ENCODE measurements at regions not wholly inside any gene's neighbourhood (a gene's known extent, or its start where the extent isn't known, plus 50 kb on each side); places are given as distances from the start of the nearest gene placed in this dataset.
"Not testable (repeated sequence)": the region's sequence is repeated elsewhere in the genome, so short reads cannot be mapped to it uniquely, and the experiment has no call there.

DNA sequence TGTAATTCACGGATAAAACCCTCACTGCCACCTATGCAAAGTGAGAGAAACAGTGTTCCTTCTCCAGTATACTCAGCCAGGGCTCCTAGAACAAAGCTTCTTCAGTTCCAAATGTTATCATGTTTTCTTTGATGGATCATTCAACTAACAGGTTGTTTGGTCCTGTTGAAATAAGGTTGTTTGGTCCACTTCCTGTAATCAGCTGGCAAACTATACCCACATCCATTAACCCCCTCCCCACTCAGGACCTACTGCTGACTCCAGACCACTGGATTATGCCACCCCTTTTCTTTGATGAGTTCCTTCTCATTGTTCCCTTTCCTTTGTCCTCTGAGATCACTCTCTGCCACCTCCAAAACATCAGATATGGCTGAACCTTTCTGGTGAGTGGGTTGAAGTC lies 267.7 kb upstream of the USP25 start:
- Histone ChIP-seq H4K20me1 (no peaks in the 10 kb centered on the region), H3K4me2 (no peak overlapping the region), H3K9me3 (replicated peaks in 1 of 11) (peaks cover 12 to 48% (median 27%) of the 10 kb centered on the region in 11 experiments; a peak in 19 of 22 replicates), H3K27me3 (no peaks in the 10 kb centered on the region), H3K4me1 (peaks cover 0 to 6% (median 0%) of the 10 kb centered on the region in 10 experiments; a peak in 6 of 20 replicates), H3K9ac (no peak overlapping the region), H3K4me3 (no peak overlapping the region), H3K27ac (no peak overlapping the region), H3K36me3 (no peaks in the 10 kb centered on the region)
- no peak for TF ChIP-seq Cebpa-rat (IDR thresholded peaks at IDR 0.05)

DNA sequence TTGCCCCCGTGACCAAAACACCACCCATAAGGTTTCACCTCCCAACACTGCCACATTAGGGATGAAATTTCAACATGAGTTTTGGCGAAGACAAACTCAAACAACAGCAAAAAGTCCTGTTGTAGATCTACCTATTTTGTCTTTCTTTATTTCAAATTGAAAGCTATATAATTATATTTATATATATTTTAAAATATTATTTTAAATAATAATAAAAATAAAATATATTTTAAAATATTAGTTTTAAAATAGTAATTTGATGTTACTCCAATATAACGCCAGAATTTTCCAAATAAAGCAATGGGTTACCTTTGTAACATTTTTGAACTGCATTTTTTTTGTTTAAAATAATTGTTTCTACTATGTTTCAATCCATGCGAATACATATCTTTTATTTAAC lies 263.5 kb upstream of the USP25 start:
- TF ChIP-seq Cebpa-rat (IDR thresholded peaks at IDR 0.05): no peak
- H3K4me1 ChIP-seq: peaks cover 0 to 12% (median 0%) of the 10 kb centered on the region in 10 experiments; a peak in 7 of 20 replicates
- no peaks in the 10 kb centered on the region for H4K20me1 ChIP-seq
- H3K4me2 ChIP-seq: peak overlapping the region in 5 of 11 experiments; percentile 19 to 47 (median 32); a peak in 5 of 22 replicates
- no peak overlapping the region for H3K9ac ChIP-seq
- H3K9me3 ChIP-seq (replicated peaks in 1 of 11): peaks cover 12 to 56% (median 37%) of the 10 kb centered on the region in 11 experiments; a peak in 19 of 22 replicates
- H3K4me3 ChIP-seq: no peak overlapping the region
- no peaks in the 10 kb centered on the region for H3K36me3 ChIP-seq
- H3K27ac ChIP-seq: no peak overlapping the region
- H3K27me3 ChIP-seq: no peaks in the 10 kb centered on the region

DNA sequence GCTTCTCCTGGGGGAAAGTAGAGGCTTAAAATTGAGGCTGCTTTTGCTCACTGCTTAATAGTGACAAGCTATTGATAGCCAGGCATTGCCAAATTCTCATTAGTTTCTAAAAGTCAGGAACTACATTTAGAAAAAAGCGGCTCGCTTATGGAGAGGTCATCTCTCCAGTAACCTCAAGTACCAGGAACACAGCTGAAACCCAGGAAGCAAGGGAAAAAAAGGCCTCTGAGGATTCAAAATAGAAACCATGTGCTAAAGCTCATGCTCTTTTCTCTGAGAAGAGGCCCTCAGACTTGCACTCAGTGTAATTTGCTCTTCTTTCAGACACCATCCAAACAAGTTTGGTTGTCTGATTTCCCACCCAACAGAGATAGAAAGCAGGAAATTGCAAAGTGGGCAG lies 261.4 kb upstream of the USP25 start:
- Histone ChIP-seq H3K36me3 (no peaks in the 10 kb centered on the region), H3K27me3 (no peaks in the 10 kb centered on the region), H3K9ac (no peak overlapping the region), H4K20me1 (no peaks in the 10 kb centered on the region), H3K4me3 (no peak overlapping the region), H3K9me3 (replicated peaks in 1 of 11) (peaks cover 12 to 45% (median 32%) of the 10 kb centered on the region in 11 experiments; a peak in 20 of 22 replicates), H3K27ac (no peak overlapping the region), H3K4me1 (peaks cover 0 to 12% (median 0%) of the 10 kb centered on the region in 10 experiments; a peak in 7 of 20 replicates), H3K4me2 (peak overlapping the region in 6 of 11 experiments; percentile 2 to 34 (median 12); a peak in 2 of 22 replicates)
- TF ChIP-seq Cebpa-rat (IDR thresholded peaks at IDR 0.05): no peak

DNA sequence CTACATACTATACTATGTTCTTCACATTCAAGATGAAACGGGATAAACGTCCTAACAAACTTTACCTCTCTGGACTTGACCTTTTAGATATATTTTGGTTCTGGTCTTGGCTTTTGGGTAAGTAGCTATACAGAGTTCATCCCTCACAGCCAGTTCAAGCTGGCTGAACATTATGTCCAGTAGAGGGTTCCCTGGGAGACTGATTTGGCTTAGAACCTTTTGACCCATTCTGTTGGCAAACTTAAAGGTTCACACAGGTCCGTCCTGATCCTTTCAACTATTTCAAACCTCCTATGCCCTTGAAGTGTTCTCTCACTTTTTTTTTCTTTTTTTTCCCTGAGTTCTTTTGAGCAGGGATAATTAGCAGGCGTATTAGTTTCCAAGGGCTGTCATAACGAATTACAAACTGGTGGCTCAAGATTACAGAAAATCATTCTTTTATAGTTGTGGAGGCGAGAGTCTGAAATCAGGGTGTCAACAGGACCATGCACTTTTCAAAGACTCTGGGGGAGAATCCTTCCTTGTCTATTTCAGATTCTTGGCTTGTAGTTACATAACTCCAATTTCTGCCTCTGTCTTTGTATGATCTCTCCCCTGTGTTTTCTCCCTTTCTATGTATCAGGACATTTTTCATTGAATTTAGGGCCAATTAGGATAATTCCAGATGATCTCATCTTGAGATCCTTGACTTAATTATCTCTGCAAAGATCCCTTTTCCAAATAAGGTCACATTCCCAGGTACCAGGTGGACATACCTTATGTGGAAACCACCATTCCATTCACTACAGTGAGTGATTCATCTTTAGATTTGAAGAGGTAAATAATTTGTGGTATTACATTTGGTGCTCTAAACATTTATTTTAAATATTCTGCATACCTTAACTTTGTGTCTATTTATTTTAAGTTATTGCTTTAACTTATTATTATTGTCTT lies 257.4 kb upstream of the USP25 start:
- Histone ChIP-seq H4K20me1 (no peaks in the 10 kb centered on the region), H3K27ac (no peak overlapping the region)
- no peak for TF ChIP-seq Cebpa-rat (IDR thresholded peaks at IDR 0.05)

DNA sequence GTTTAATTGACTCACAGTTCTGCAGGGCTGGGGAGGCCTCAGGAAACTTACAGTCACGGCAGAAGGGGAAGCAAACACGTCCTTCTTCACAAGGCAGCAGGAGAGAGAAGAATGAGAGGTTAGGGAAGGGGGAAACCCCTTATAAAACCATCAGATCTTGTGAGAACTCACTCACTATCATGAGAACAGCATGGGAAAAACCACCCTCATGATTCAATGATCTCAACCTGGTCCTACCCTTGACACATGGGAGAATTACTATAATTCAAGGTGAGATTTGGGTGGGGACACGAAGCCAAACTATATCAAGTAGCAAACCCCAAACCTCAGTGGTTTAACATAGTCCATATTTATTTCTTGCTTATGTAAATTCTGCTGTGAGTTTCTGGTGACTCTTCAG lies 252.0 kb upstream of the USP25 start:
- H3K4me1 ChIP-seq: peaks cover 10 to 40% (median 37%) of the 10 kb centered on the region in 10 experiments; a peak in 18 of 20 replicates
- not testable (repeated sequence) for H3K27ac ChIP-seq, H3K36me3 ChIP-seq, H3K4me3 ChIP-seq, H4K20me1 ChIP-seq, H3K4me2 ChIP-seq, H3K27me3 ChIP-seq, H3K9ac ChIP-seq
- H3K9me3 ChIP-seq (replicated peaks in 1 of 11): peaks cover 25 to 54% (median 33%) of the 10 kb centered on the region in 11 experiments

More for the DNA sequence above, 257.4 kb upstream of the USP25 start:
- Histone ChIP-seq H3K36me3 (0 out of 22 replicates have a peak, but pooled peaks cover 0 to under 1% (median 0%) of the 10 kb centered on the region in 11 experiments), H3K4me3 (no peak overlapping the region), H3K9me3 (replicated peaks in 1 of 11) (peaks cover 10 to 56% (median 29%) of the 10 kb centered on the region in 11 experiments), H3K4me2 (no peak overlapping the region), H3K27me3 (no peaks in the 10 kb centered on the region), H3K9ac (no peak overlapping the region), H3K4me1 (peaks cover 0 to 7% (median 0%) of the 10 kb centered on the region in 10 experiments; a peak in 2 of 20 replicates)

DNA sequence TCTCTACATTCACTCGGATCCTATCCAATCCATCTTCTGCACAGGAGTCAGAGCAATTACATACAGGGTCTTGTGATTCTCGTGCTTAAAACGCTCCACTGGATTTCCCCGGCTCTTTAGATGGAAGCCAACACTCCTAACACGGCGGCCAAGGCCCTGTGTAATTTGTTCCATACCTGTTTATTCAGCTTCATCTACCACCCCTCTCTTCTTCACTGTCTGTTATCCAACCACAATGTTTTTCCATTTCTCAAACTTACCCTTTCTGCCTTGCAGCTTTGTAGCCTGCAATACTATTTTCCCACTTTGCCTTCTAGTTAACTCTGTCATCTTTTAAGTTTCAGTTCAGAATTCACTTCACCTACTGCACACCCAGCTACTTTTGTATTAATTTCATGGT lies 249.6 kb upstream of the USP25 start:
- Histone ChIP-seq H3K4me3 (no peak overlapping the region), H3K36me3 (peaks cover 0 to 4% (median 0%) of the 10 kb centered on the region in 11 experiments; a peak in 3 of 22 replicates), H3K4me1 (peaks cover 13 to 60% (median 49%) of the 10 kb centered on the region in 10 experiments; a peak in 18 of 20 replicates), H3K9me3 (replicated peaks in 1 of 11) (peaks cover 25 to 39% (median 31%) of the 10 kb centered on the region in 11 experiments), H3K4me2 (peak overlapping the region in 6 of 11 experiments; percentile 48 to 76 (median 66); a peak in 13 of 22 replicates), H3K27me3 (no peaks in the 10 kb centered on the region), H3K9ac (no peak overlapping the region), H4K20me1 (no peaks in the 10 kb centered on the region), H3K27ac (no peak overlapping the region)
- no peak for TF ChIP-seq Cebpa-rat (IDR thresholded peaks at IDR 0.05)

DNA sequence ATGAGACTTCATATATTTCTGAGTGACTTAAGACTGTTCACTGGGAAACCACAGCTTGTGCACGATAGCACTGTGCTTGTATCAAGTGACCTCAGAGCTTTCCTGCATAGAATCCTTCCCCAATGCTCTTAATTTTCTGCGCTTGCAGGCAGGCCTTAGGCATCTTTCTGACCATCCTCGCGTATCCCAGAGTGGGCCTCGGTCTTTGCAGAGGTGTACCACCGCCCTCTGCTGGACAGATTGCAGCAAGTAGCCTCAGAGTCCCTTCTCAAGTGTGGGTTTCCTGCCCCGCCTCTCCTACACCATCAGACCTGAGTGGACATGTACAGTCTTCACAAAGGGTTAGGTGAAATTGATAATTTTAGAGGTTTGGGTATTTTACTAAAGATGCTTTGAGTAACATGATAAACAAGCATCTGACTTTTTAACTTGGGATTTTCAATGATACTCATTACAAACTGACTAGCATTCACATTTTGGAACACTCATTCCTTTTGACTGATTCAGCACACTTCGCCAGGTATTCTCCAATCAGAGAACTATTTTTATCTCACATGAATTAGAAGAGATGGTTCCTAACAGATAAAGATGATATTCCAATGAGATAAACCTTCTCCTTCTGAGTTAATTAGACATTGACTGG lies 246.5 kb upstream of the USP25 start:
- peaks cover 4 to 15% (median 8%) of the 10 kb centered on the region in 11 experiments for H3K9me3 ChIP-seq (replicated peaks in 1 of 11)
- H3K4me2 ChIP-seq: peak overlapping the region; percentile 20 to 76 (median 53); a peak in 17 of 22 replicates
- no peak for TF ChIP-seq Cebpa-rat (IDR thresholded peaks at IDR 0.05)

DNA sequence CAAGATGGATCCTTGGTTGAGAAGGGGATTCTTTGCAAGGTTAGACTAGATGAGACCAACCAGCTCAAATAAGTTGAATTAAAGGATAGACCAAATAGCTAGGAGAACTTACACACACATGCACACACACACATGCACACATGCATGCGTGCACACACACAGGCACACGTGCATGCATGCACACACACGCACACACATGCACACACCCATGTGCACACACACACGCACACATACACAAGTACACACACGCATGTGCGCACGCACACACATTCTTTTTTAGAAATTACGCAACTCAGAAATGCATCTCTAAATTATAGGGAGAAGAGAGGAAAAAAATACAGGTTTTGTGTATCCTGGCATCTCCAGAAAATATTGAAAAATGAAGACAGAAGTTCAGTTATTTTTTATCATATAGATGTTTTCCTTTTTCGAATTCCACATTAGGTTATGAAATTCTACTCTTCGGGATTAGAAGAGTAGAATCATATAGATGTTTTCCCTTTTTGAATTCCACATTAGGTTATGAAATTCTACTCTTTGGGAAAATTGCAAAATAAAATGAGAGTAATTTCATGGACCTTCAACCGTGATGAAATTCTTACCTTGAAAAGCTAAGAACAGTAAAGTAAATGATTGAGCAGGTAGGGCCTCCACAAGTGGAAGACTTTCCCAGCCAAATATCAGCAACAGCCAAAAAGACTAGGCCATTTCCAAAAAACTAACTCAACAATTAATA lies 243.2 kb upstream of the USP25 start:
- no peaks in the 10 kb centered on the region for H4K20me1 ChIP-seq
- H3K4me3 ChIP-seq: no peak overlapping the region
- H3K27ac ChIP-seq: no peak overlapping the region
- TF ChIP-seq Cebpa-rat (IDR thresholded peaks at IDR 0.05): peak in 2 of 11 experiments; percentile 24 to 39; a peak in 1 of 22 replicates
- H3K36me3 ChIP-seq: no peaks in the 10 kb centered on the region
- peaks cover 0 to 13% (median 3%) of the 10 kb centered on the region in 11 experiments; a peak in 8 of 22 replicates for H3K9me3 ChIP-seq (replicated peaks in 1 of 11)
- peaks cover 9 to 44% (median 24%) of the 10 kb centered on the region in 10 experiments; a peak in 18 of 20 replicates for H3K4me1 ChIP-seq
- H3K4me2 ChIP-seq: peak overlapping the region in 3 of 11 experiments; percentile 1 to 11 (median 3); a peak in 1 of 22 replicates
- no peaks in the 10 kb centered on the region for H3K27me3 ChIP-seq
- H3K9ac ChIP-seq: no peak overlapping the region

More for the DNA sequence above, 246.5 kb upstream of the USP25 start:
- H3K27ac ChIP-seq: peak overlapping the region in 3 of 11 experiments; percentile 4 to 30 (median 20); a peak in 4 of 22 replicates
- peak overlapping the region in 4 of 11 experiments; percentile 10 to 55 (median 24); a peak in 5 of 22 replicates for H3K9ac ChIP-seq
- no peaks in the 10 kb centered on the region for H4K20me1 ChIP-seq
- H3K4me1 ChIP-seq: peaks cover 13 to 73% (median 50%) of the 10 kb centered on the region in 10 experiments; a peak in 18 of 20 replicates
- H3K36me3 ChIP-seq: no peaks in the 10 kb centered on the region; a peak in 1 of 22 replicates
- H3K27me3 ChIP-seq: no peaks in the 10 kb centered on the region
- no peak overlapping the region for H3K4me3 ChIP-seq
